Colonic mucosa (tissue), 4 donors: ENCODE measurements at regions not wholly inside any gene's neighbourhood (a gene's known extent, or its start where the extent isn't known, plus 50 kb on each side); places are given as distances from the start of the nearest gene placed in this dataset.

Experiments
- DNase-seq: peaks from one replicate; pipeline ENCODE4 v3.0.0-alpha.2; 2020
- H3K27ac ChIP-seq: fragments of 200-600 bp; one replicate; pipeline ENCODE4 v1.8.0; 2021
- H3K27me3 ChIP-seq: fragments of 200-600 bp; one replicate; pipeline ENCODE4 v1.8.0; 2021
- H3K36me3 ChIP-seq: fragments of 200-600 bp; one replicate; pipeline ENCODE4 v1.8.0; 2021
- H3K4me1 ChIP-seq: fragments of 200-600 bp; one replicate; pipeline ENCODE4 v1.8.0; 2021; ENCODE audit warnings: mild to moderate bottlenecking
- H3K4me3 ChIP-seq: fragments of 200-600 bp; one replicate; pipeline ENCODE4 v1.8.0; 2021
- H3K9ac ChIP-seq, 2 donors: one replicate each; pipeline ENCODE4 v1.7.0; 2013; ENCODE audit warnings: control low read depth in 2 of 2, low read depth in 2 of 2, low read length in 2 of 2
- H3K9me3 ChIP-seq: fragments of 200-600 bp; one replicate; pipeline ENCODE4 v1.8.0; 2021
- CTCF ChIP-seq: fragments of 200-600 bp; IDR thresholded peaks from one replicate; pipeline ENCODE4 v1.8.0; 2022; ENCODE audit warnings: antibody characterized with exemption, mild to moderate bottlenecking
- intact Hi-C: fragments of 100-400 bp; cut with DNase I; formaldehyde crosslinking; loops from one replicate; pipeline ENCODE4 v1.14.1; 2022
- donor health status: healthy.
- donor health status: DM: no; HTN: no; CAD: no.
- donor health status: DM: no; HTN: no; CAD: no.

GRCh38 chr16:80346111-80346632 is 194.6 kb upstream of the DYNLRB2 start:
- Histone ChIP-seq H3K27me3 (no peaks in the 10 kb centered on the region), H3K9me3 (no peaks in the 10 kb centered on the region), H3K4me3 (no peak overlapping the region), H3K27ac (no peak overlapping the region), H3K4me1 (no peaks in the 10 kb centered on the region), H3K36me3 (no peaks in the 10 kb centered on the region), H3K9ac (no peak overlapping the region)
- TF ChIP-seq CTCF: no peak
- no peak for DNase-seq
- intact Hi-C loops: no loop called here

- no peak overlapping the region for H3K4me3 ChIP-seq
- no peaks in the 10 kb centered on the region for H3K36me3 ChIP-seq
- no peaks in the 10 kb centered on the region for H3K9me3 ChIP-seq
- no peaks in the 10 kb centered on the region for H3K27me3 ChIP-seq
- H3K9ac ChIP-seq: no peak overlapping the region
- no peak for DNase-seq
- intact Hi-C loops: no loop called here
- TF ChIP-seq CTCF: no peak
- H3K27ac ChIP-seq: no peak overlapping the region
- H3K4me1 ChIP-seq: no peaks in the 10 kb centered on the region
Observed at GRCh38 chr16:80345701-80346100, 195.1 kb upstream of the DYNLRB2 start.

GRCh38 chr16:80344570-80344969 is 196.2 kb upstream of the DYNLRB2 start:
- no peak for TF ChIP-seq CTCF
- no peak overlapping the region for H3K27ac ChIP-seq
- intact Hi-C loops: no loop called here

GRCh38 chr16:80341263-80341662 is 199.5 kb upstream of the DYNLRB2 start:
- Histone ChIP-seq H3K27me3 (no peaks in the 10 kb centered on the region), H3K27ac (no peak overlapping the region), H3K4me1 (no peaks in the 10 kb centered on the region), H3K4me3 (no peak overlapping the region), H3K9me3 (no peaks in the 10 kb centered on the region), H3K9ac (no peak overlapping the region), H3K36me3 (no peaks in the 10 kb centered on the region)
- intact Hi-C loops: no loop called here
- DNase-seq: no peak
- no peak for TF ChIP-seq CTCF

More at GRCh38 chr16:80344570-80344969, 196.2 kb upstream of the DYNLRB2 start:
- no peaks in the 10 kb centered on the region for H3K4me1 ChIP-seq
- no peaks in the 10 kb centered on the region for H3K36me3 ChIP-seq
- no peak overlapping the region for H3K9ac ChIP-seq
- no peak for DNase-seq
- H3K9me3 ChIP-seq: no peaks in the 10 kb centered on the region
- H3K4me3 ChIP-seq: no peak overlapping the region
- H3K27me3 ChIP-seq: no peaks in the 10 kb centered on the region

GRCh38 chr16:80337786-80338185 is 203.0 kb upstream of the DYNLRB2 start:
- no peak overlapping the region for H3K4me3 ChIP-seq
- no peak for DNase-seq
- H3K27me3 ChIP-seq: no peaks in the 10 kb centered on the region
- no peak overlapping the region for H3K27ac ChIP-seq
- H3K36me3 ChIP-seq: no peaks in the 10 kb centered on the region
- intact Hi-C loops: no loop called here
- no peaks in the 10 kb centered on the region for H3K9me3 ChIP-seq
- TF ChIP-seq CTCF: no peak
- H3K4me1 ChIP-seq: no peaks in the 10 kb centered on the region
- no peak overlapping the region for H3K9ac ChIP-seq
